ENCODE measurements at regions not wholly inside any gene's neighbourhood (a gene's known extent, or its start where the extent isn't known, plus 50 kb on each side); places are given as distances from the start of the nearest gene placed in this dataset.

- WGBS, result 88% methylated on average over 2 of the region's 2 CpGs
- Histone ChIP-seq H3K9me3 (ENCODE audit: insufficient read depth, low read depth, low read length) (no peaks in the 10 kb centered on the region), H3K4me1 (ENCODE audit: insufficient read depth, low read length) (no peaks in the 10 kb centered on the region), H3K27ac (ENCODE audit: low read depth, low read length) (no peak overlapping the region), H3K4me3 (ENCODE audit: low read length) (no peak overlapping the region), H3K9ac (ENCODE audit: low read depth, low read length) (no peak overlapping the region), H3K27me3 (ENCODE audit: insufficient read depth, low read length) (no peaks in the 10 kb centered on the region), H3K36me3 (ENCODE audit: insufficient read depth, low read length) (no peaks in the 10 kb centered on the region)
These were observed 399.0 kb upstream of the ARRDC4 start for GRCh38 chr15:97561529-97561928.

- Histone ChIP-seq H3K9ac (ENCODE audit: low read depth, low read length) (no peak overlapping the region), H3K27ac (ENCODE audit: low read depth, low read length) (no peak overlapping the region), H3K27me3 (ENCODE audit: insufficient read depth, low read length) (no peaks in the 10 kb centered on the region), H3K4me3 (ENCODE audit: low read length) (no peak overlapping the region), H3K36me3 (ENCODE audit: insufficient read depth, low read length) (no peaks in the 10 kb centered on the region), H3K4me1 (ENCODE audit: insufficient read depth, low read length) (no peaks in the 10 kb centered on the region), H3K9me3 (ENCODE audit: insufficient read depth, low read depth, low read length) (no peaks in the 10 kb centered on the region)
- 90% methylated on average over 3 of the region's 3 CpGs for WGBS
These were observed 397.0 kb upstream of the ARRDC4 start for GRCh38 chr15:97563516-97563915.

GRCh38 chr15:97566961-97567360 lies 393.5 kb upstream of the ARRDC4 start:
- Histone ChIP-seq H3K27me3 (ENCODE audit: insufficient read depth, low read length) (no peaks in the 10 kb centered on the region), H3K36me3 (ENCODE audit: insufficient read depth, low read length) (no peaks in the 10 kb centered on the region), H3K9ac (ENCODE audit: low read depth, low read length) (no peak overlapping the region), H3K27ac (ENCODE audit: low read depth, low read length) (no peak overlapping the region), H3K9me3 (ENCODE audit: insufficient read depth, low read depth, low read length) (0 out of 2 replicates have a peak, but pooled peaks cover 2% of the 10 kb centered on the region), H3K4me1 (ENCODE audit: insufficient read depth, low read length) (no peaks in the 10 kb centered on the region), H3K4me3 (ENCODE audit: low read length) (no peak overlapping the region)

GRCh38 chr15:97567411-97567810 lies 393.1 kb upstream of the ARRDC4 start:
- H3K36me3 ChIP-seq (ENCODE audit: insufficient read depth, low read length), result no peaks in the 10 kb centered on the region
- WGBS, result 93% methylated on average over 1 of the region's 1 CpG
- no peak overlapping the region for H3K9ac ChIP-seq (ENCODE audit: low read depth, low read length)
- H3K27ac ChIP-seq (ENCODE audit: low read depth, low read length), result no peak overlapping the region
- H3K4me3 ChIP-seq (ENCODE audit: low read length), result no peak overlapping the region
- H3K27me3 ChIP-seq (ENCODE audit: insufficient read depth, low read length), result no peaks in the 10 kb centered on the region
- no peaks in the 10 kb centered on the region for H3K4me1 ChIP-seq (ENCODE audit: insufficient read depth, low read length)
- H3K9me3 ChIP-seq (ENCODE audit: insufficient read depth, low read depth, low read length), result 0 out of 2 replicates have a peak, but pooled peaks cover 2% of the 10 kb centered on the region

GRCh38 chr15:97576929-97577645 lies 383.4 kb upstream of the ARRDC4 start:
- H3K4me1 ChIP-seq (ENCODE audit: insufficient read depth, low read length), result no peaks in the 10 kb centered on the region
- no peak overlapping the region for H3K9ac ChIP-seq (ENCODE audit: low read depth, low read length)
- no peaks in the 10 kb centered on the region for H3K9me3 ChIP-seq (ENCODE audit: insufficient read depth, low read depth, low read length)
- H3K27ac ChIP-seq (ENCODE audit: low read depth, low read length), result no peak overlapping the region
- no peaks in the 10 kb centered on the region for H3K36me3 ChIP-seq (ENCODE audit: insufficient read depth, low read length)
- H3K27me3 ChIP-seq (ENCODE audit: insufficient read depth, low read length), result no peaks in the 10 kb centered on the region
- WGBS, result 85% methylated on average over 4 of the region's 5 CpGs
- H3K4me3 ChIP-seq (ENCODE audit: low read length), result no peak overlapping the region

- H3K27ac ChIP-seq (ENCODE audit: low read depth, low read length), result no peak overlapping the region
- WGBS, result over 99% methylated on average over 10 of the region's 10 CpGs
These were observed 375.1 kb upstream of the ARRDC4 start for GRCh38 chr15:97585408-97585807.

GRCh38 chr15:97592778-97593177 lies 367.7 kb upstream of the ARRDC4 start:
- Histone ChIP-seq H3K9me3 (ENCODE audit: insufficient read depth, low read depth, low read length) (no peaks in the 10 kb centered on the region), H3K4me3 (ENCODE audit: low read length) (no peak overlapping the region), H3K27ac (ENCODE audit: low read depth, low read length) (no peak overlapping the region), H3K9ac (ENCODE audit: low read depth, low read length) (no peak overlapping the region), H3K27me3 (ENCODE audit: insufficient read depth, low read length) (no peaks in the 10 kb centered on the region), H3K4me1 (ENCODE audit: insufficient read depth, low read length) (no peaks in the 10 kb centered on the region), H3K36me3 (ENCODE audit: insufficient read depth, low read length) (no peaks in the 10 kb centered on the region)
- 90% methylated on average over 4 of the region's 4 CpGs for WGBS

More at GRCh38 chr15:97585408-97585807, 375.1 kb upstream of the ARRDC4 start:
- Histone ChIP-seq H3K9me3 (ENCODE audit: insufficient read depth, low read depth, low read length) (no peaks in the 10 kb centered on the region), H3K4me1 (ENCODE audit: insufficient read depth, low read length) (no peaks in the 10 kb centered on the region), H3K9ac (ENCODE audit: low read depth, low read length) (no peak overlapping the region), H3K4me3 (ENCODE audit: low read length) (no peak overlapping the region), H3K27me3 (ENCODE audit: insufficient read depth, low read length) (no peaks in the 10 kb centered on the region), H3K36me3 (ENCODE audit: insufficient read depth, low read length) (no peaks in the 10 kb centered on the region)

- WGBS, result 91% methylated on average over 5 of the region's 5 CpGs
These were observed 362.7 kb upstream of the ARRDC4 start for GRCh38 chr15:97597801-97598200.

GRCh38 chr15:97598353-97598798 lies 362.1 kb upstream of the ARRDC4 start:
- Histone ChIP-seq H3K9me3 (ENCODE audit: insufficient read depth, low read depth, low read length) (no peaks in the 10 kb centered on the region), H3K4me3 (ENCODE audit: low read length) (no peak overlapping the region), H3K4me1 (ENCODE audit: insufficient read depth, low read length) (no peaks in the 10 kb centered on the region), H3K27ac (ENCODE audit: low read depth, low read length) (no peak overlapping the region), H3K9ac (ENCODE audit: low read depth, low read length) (no peak overlapping the region), H3K36me3 (ENCODE audit: insufficient read depth, low read length) (no peaks in the 10 kb centered on the region), H3K27me3 (ENCODE audit: insufficient read depth, low read length) (no peaks in the 10 kb centered on the region)
- 91% methylated on average over 4 of the region's 6 CpGs for WGBS

More at GRCh38 chr15:97597801-97598200, 362.7 kb upstream of the ARRDC4 start:
- Histone ChIP-seq H3K27ac (ENCODE audit: low read depth, low read length) (no peak overlapping the region), H3K9me3 (ENCODE audit: insufficient read depth, low read depth, low read length) (no peaks in the 10 kb centered on the region), H3K36me3 (ENCODE audit: insufficient read depth, low read length) (no peaks in the 10 kb centered on the region), H3K4me3 (ENCODE audit: low read length) (no peak overlapping the region), H3K9ac (ENCODE audit: low read depth, low read length) (no peak overlapping the region), H3K4me1 (ENCODE audit: insufficient read depth, low read length) (no peaks in the 10 kb centered on the region), H3K27me3 (ENCODE audit: insufficient read depth, low read length) (no peaks in the 10 kb centered on the region)

GRCh38 chr15:97600190-97600589 lies 360.3 kb upstream of the ARRDC4 start:
- Histone ChIP-seq H3K36me3 (ENCODE audit: insufficient read depth, low read length) (no peaks in the 10 kb centered on the region), H3K27ac (ENCODE audit: low read depth, low read length) (no peak overlapping the region), H3K4me3 (ENCODE audit: low read length) (no peak overlapping the region), H3K9me3 (ENCODE audit: insufficient read depth, low read depth, low read length) (no peaks in the 10 kb centered on the region), H3K4me1 (ENCODE audit: insufficient read depth, low read length) (no peaks in the 10 kb centered on the region), H3K27me3 (ENCODE audit: insufficient read depth, low read length) (no peaks in the 10 kb centered on the region), H3K9ac (ENCODE audit: low read depth, low read length) (no peak overlapping the region)
- 91% methylated on average over 5 of the region's 5 CpGs for WGBS

GRCh38 chr15:97604677-97605076 lies 355.8 kb upstream of the ARRDC4 start:
- Histone ChIP-seq H3K36me3 (ENCODE audit: insufficient read depth, low read length) (no peaks in the 10 kb centered on the region), H3K9me3 (ENCODE audit: insufficient read depth, low read depth, low read length) (no peaks in the 10 kb centered on the region)
- 46% methylated on average over 2 of the region's 2 CpGs for WGBS

GRCh38 chr15:97615114-97615513 lies 345.4 kb upstream of the ARRDC4 start:
- no peaks in the 10 kb centered on the region for H3K4me1 ChIP-seq (ENCODE audit: insufficient read depth, low read length)
- no peak overlapping the region for H3K4me3 ChIP-seq (ENCODE audit: low read length)
- H3K36me3 ChIP-seq (ENCODE audit: insufficient read depth, low read length), result no peaks in the 10 kb centered on the region
- H3K9me3 ChIP-seq (ENCODE audit: insufficient read depth, low read depth, low read length), result no peaks in the 10 kb centered on the region
- WGBS, result 86% methylated on average over 1 of the region's 1 CpG
- no peak overlapping the region for H3K27ac ChIP-seq (ENCODE audit: low read depth, low read length)
- no peaks in the 10 kb centered on the region for H3K27me3 ChIP-seq (ENCODE audit: insufficient read depth, low read length)
- H3K9ac ChIP-seq (ENCODE audit: low read depth, low read length), result no peak overlapping the region

More at GRCh38 chr15:97604677-97605076, 355.8 kb upstream of the ARRDC4 start:
- H3K4me3 ChIP-seq (ENCODE audit: low read length), result no peak overlapping the region
- no peaks in the 10 kb centered on the region for H3K27me3 ChIP-seq (ENCODE audit: insufficient read depth, low read length)
- no peak overlapping the region for H3K9ac ChIP-seq (ENCODE audit: low read depth, low read length)
- H3K4me1 ChIP-seq (ENCODE audit: insufficient read depth, low read length), result no peaks in the 10 kb centered on the region
- H3K27ac ChIP-seq (ENCODE audit: low read depth, low read length), result no peak overlapping the region

All from HUES64 (cell line).